ENCODE measurements at regions not wholly inside any gene's neighbourhood (a gene's known extent, or its start where the extent isn't known, plus 50 kb on each side); places are given as distances from the start of the nearest gene placed in this dataset.

DNA sequence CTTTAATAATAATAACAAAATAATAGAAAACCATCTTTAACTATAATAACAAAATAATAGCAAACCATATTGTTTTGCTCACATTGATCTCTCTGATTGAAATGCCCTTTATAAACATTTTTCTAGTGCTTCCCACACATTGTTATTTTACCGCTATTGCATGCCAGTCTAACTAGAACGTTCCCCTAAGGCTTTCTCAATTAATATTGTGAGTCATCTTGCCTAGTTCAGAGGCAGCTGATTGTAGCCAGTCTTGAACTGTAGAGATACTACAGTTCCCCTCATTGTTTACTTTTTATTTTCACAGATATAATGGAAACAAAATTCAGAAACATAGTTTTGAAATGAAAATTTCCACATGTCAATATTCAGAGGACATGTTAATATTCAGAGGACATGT is 192.3 kb upstream of the ADGRL4 start:
- TF ChIP-seq TCF12 (IDR thresholded peaks at IDR 0.05; ENCODE audit: low read depth), result no peak
- TF ChIP-seq, protein P1, sequence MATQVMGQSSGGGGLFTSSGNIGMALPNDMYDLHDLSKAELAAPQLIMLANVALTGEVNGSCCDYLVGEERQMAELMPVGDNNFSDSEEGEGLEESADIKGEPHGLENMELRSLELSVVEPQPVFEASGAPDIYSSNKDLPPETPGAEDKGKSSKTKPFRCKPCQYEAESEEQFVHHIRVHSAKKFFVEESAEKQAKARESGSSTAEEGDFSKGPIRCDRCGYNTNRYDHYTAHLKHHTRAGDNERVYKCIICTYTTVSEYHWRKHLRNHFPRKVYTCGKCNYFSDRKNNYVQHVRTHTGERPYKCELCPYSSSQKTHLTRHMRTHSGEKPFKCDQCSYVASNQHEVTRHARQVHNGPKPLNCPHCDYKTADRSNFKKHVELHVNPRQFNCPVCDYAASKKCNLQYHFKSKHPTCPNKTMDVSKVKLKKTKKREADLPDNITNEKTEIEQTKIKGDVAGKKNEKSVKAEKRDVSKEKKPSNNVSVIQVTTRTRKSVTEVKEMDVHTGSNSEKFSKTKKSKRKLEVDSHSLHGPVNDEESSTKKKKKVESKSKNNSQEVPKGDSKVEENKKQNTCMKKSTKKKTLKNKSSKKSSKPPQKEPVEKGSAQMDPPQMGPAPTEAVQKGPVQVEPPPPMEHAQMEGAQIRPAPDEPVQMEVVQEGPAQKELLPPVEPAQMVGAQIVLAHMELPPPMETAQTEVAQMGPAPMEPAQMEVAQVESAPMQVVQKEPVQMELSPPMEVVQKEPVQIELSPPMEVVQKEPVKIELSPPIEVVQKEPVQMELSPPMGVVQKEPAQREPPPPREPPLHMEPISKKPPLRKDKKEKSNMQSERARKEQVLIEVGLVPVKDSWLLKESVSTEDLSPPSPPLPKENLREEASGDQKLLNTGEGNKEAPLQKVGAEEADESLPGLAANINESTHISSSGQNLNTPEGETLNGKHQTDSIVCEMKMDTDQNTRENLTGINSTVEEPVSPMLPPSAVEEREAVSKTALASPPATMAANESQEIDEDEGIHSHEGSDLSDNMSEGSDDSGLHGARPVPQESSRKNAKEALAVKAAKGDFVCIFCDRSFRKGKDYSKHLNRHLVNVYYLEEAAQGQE (IDR thresholded peaks at IDR 0.05; ENCODE audit: low read depth), result no peak
- no peak for TF ChIP-seq YY1 (IDR thresholded peaks at IDR 0.05; ENCODE audit: low read depth)
- no peak for TF ChIP-seq ZBTB7A (IDR thresholded peaks at IDR 0.05; ENCODE audit: low read depth)
- TF ChIP-seq EP300 (IDR thresholded peaks at IDR 0.05; ENCODE audit: borderline replicate concordance), result no peak
- TF ChIP-seq EGR1 (IDR thresholded peaks at IDR 0.05), result no peak
- no peak for TF ChIP-seq RAD21 (IDR thresholded peaks at IDR 0.05; ENCODE audit: low read depth)
- no peak for TF ChIP-seq CEBPB (IDR thresholded peaks at IDR 0.05)
- TF ChIP-seq, protein P2, sequence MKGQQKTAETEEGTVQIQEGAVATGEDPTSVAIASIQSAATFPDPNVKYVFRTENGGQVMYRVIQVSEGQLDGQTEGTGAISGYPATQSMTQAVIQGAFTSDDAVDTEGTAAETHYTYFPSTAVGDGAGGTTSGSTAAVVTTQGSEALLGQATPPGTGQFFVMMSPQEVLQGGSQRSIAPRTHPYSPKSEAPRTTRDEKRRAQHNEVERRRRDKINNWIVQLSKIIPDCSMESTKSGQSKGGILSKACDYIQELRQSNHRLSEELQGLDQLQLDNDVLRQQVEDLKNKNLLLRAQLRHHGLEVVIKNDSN (IDR thresholded peaks at IDR 0.05), result no peak
- no peak for TF ChIP-seq TAF1 (IDR thresholded peaks at IDR 0.05; ENCODE audit: low read depth)
- no peak for TF ChIP-seq NFIC (IDR thresholded peaks at IDR 0.05)
- TF ChIP-seq, protein P3, sequence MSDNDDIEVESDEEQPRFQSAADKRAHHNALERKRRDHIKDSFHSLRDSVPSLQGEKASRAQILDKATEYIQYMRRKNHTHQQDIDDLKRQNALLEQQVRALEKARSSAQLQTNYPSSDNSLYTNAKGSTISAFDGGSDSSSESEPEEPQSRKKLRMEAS (IDR thresholded peaks at IDR 0.05), result no peak
